Nephron (organoid): ENCODE measurements at regions not wholly inside any gene's neighbourhood (a gene's known extent, or its start where the extent isn't known, plus 50 kb on each side); places are given as distances from the start of the nearest gene placed in this dataset.

ENCODE experiments used
- H3K27ac Mint-ChIP-seq, 3 experiments: 2 replicates each; pipeline ENCODE4 v1.8.0; 2020; ENCODE audit warnings: mixed read lengths in 3 of 3, mild to moderate bottlenecking in 2 of 3, moderate library complexity in 1 of 3
- H3K27me3 Mint-ChIP-seq: 2 replicates; pipeline ENCODE4 v1.8.0; 2021; ENCODE audit warnings: low read depth, mild to moderate bottlenecking, moderate library complexity, mixed read lengths
- H3K36me3 Mint-ChIP-seq: 2 replicates; pipeline ENCODE4 v1.8.0; 2020; ENCODE audit warnings: low read depth, mixed read lengths
- H3K4me1 Mint-ChIP-seq: 2 replicates; pipeline ENCODE4 v1.8.0; 2020; ENCODE audit warnings: mixed read lengths
- H3K4me3 Mint-ChIP-seq, 3 experiments: 2 replicates each; pipeline ENCODE4 v1.8.0; 2020; ENCODE audit warnings: mild to moderate bottlenecking in 3 of 3, mixed read lengths in 3 of 3, moderate library complexity in 2 of 3
- H3K9me3 Mint-ChIP-seq: 2 replicates; pipeline ENCODE4 v1.8.0; 2020; ENCODE audit warnings: mixed read lengths
- CTCF ChIP-seq, 3 experiments: fragments of 200-600 bp; sonication (generic); IDR thresholded peaks; one replicate each; pipeline ENCODE4 v1.5.0; 2021; ENCODE audit warnings: antibody characterized with exemption in 3 of 3; ENCODE audit not compliant: unreplicated experiment in 3 of 3

- H3K27ac Mint-ChIP-seq, result peak overlapping the region; percentile 54 to 76 (median 55)
- H3K27me3 Mint-ChIP-seq, result peaks cover 6% of the 10 kb centered on the region
- no peak for TF ChIP-seq CTCF (IDR thresholded peaks at IDR 0.05; ENCODE audit: unreplicated experiment in 3 of 3)
- H3K36me3 Mint-ChIP-seq, result no peaks in the 10 kb centered on the region
- peak overlapping the region; percentile 42 to 76 (median 65) for H3K4me3 Mint-ChIP-seq
- peaks cover 21% of the 10 kb centered on the region for H3K4me1 Mint-ChIP-seq
- H3K9me3 Mint-ChIP-seq, result no peaks in the 10 kb centered on the region
Measured at GRCh38 chr9:129385211-129385934, 207.3 kb upstream of the IER5L start.

GRCh38 chr9:129384491-129385210 is 206.6 kb upstream of the IER5L start:
- TF ChIP-seq CTCF (IDR thresholded peaks at IDR 0.05; ENCODE audit: unreplicated experiment in 3 of 3), result no peak
- peak overlapping the region; percentile 54 to 76 (median 73) for H3K27ac Mint-ChIP-seq
- no peaks in the 10 kb centered on the region for H3K36me3 Mint-ChIP-seq

GRCh38 chr9:129383561-129384490 is 205.8 kb upstream of the IER5L start:
- H3K9me3 Mint-ChIP-seq, result no peaks in the 10 kb centered on the region
- H3K27me3 Mint-ChIP-seq, result peaks cover 4% of the 10 kb centered on the region
- TF ChIP-seq CTCF (IDR thresholded peaks at IDR 0.05; ENCODE audit: unreplicated experiment in 3 of 3), result peak in 2 of 3 experiments; percentile 20
- peak overlapping the region; percentile 48 to 75 (median 73) for H3K27ac Mint-ChIP-seq
- peak overlapping the region; percentile 61 to 67 (median 66) for H3K4me3 Mint-ChIP-seq
- no peaks in the 10 kb centered on the region for H3K36me3 Mint-ChIP-seq
- H3K4me1 Mint-ChIP-seq, result peaks cover 29% of the 10 kb centered on the region

More at GRCh38 chr9:129384491-129385210, 206.6 kb upstream of the IER5L start:
- Mint-ChIP-seq H3K4me1 (peaks cover 27% of the 10 kb centered on the region), H3K9me3 (no peaks in the 10 kb centered on the region), H3K4me3 (peak overlapping the region; percentile 54 to 66 (median 57)), H3K27me3 (peaks cover 6% of the 10 kb centered on the region)

GRCh38 chr9:129383019-129383560 is 205.0 kb upstream of the IER5L start:
- Mint-ChIP-seq H3K4me1 (peaks cover 31% of the 10 kb centered on the region), H3K27me3 (peaks cover 4% of the 10 kb centered on the region), H3K4me3 (peak overlapping the region; percentile 46 to 68 (median 61)), H3K36me3 (no peaks in the 10 kb centered on the region), H3K27ac (peak overlapping the region; percentile 81 to 89 (median 83)), H3K9me3 (no peaks in the 10 kb centered on the region)
- no peak for TF ChIP-seq CTCF (IDR thresholded peaks at IDR 0.05; ENCODE audit: unreplicated experiment in 3 of 3)

GRCh38 chr9:129382281-129383018 is 204.4 kb upstream of the IER5L start:
- Mint-ChIP-seq H3K4me3 (peak overlapping the region; percentile 31 to 68 (median 46)), H3K4me1 (peaks cover 31% of the 10 kb centered on the region), H3K9me3 (no peaks in the 10 kb centered on the region), H3K27me3 (peaks cover 4% of the 10 kb centered on the region), H3K36me3 (no peaks in the 10 kb centered on the region), H3K27ac (peak overlapping the region; percentile 81 to 89 (median 83))
- TF ChIP-seq CTCF (IDR thresholded peaks at IDR 0.05; ENCODE audit: unreplicated experiment in 3 of 3), result no peak
